ENCODE measurements at regions not wholly inside any gene's neighbourhood (a gene's known extent, or its start where the extent isn't known, plus 50 kb on each side); places are given as distances from the start of the nearest gene placed in this dataset.
"Not testable (repeated sequence)": the region's sequence is repeated elsewhere in the genome, so short reads cannot be mapped to it uniquely, and the experiment has no call there.

DNA sequence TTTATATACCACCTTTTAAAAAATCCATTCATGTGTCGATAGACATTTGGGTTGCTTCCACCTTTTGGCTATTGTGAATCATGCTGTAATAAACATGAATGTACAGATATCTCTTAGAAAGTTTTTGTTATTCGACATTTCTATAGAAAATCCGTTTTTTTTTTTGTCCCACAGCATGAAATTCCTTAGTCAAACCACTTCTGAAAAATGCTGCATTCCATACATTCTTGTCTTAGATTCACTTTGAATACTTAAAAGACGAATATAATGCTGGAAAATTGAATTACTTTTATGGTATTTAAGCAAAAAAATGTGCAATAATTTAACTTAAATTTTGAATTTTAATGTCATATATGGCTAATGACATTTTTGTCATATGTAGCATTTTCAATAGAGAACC is 1345.5 kb downstream of the TECRL start:
- intact Hi-C loops (cut with DNase I): no loop called here
- no peak overlapping the region for H3K27ac ChIP-seq
- no peak for DNase-seq (ENCODE audit: low spot score)
- H3K36me3 ChIP-seq: no peaks in the 10 kb centered on the region
- no peaks in the 10 kb centered on the region for H3K4me1 ChIP-seq (replicated peaks)
- TF ChIP-seq, protein P1, sequence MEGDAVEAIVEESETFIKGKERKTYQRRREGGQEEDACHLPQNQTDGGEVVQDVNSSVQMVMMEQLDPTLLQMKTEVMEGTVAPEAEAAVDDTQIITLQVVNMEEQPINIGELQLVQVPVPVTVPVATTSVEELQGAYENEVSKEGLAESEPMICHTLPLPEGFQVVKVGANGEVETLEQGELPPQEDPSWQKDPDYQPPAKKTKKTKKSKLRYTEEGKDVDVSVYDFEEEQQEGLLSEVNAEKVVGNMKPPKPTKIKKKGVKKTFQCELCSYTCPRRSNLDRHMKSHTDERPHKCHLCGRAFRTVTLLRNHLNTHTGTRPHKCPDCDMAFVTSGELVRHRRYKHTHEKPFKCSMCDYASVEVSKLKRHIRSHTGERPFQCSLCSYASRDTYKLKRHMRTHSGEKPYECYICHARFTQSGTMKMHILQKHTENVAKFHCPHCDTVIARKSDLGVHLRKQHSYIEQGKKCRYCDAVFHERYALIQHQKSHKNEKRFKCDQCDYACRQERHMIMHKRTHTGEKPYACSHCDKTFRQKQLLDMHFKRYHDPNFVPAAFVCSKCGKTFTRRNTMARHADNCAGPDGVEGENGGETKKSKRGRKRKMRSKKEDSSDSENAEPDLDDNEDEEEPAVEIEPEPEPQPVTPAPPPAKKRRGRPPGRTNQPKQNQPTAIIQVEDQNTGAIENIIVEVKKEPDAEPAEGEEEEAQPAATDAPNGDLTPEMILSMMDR (IDR thresholded peaks at IDR 0.05): no peak
- no peak for TF ChIP-seq POLR2AphosphoS5 (IDR thresholded peaks at IDR 0.05)
- no peak for TF ChIP-seq POLR2A (IDR thresholded peaks at IDR 0.05)
- no peaks in the 10 kb centered on the region for H3K9me3 ChIP-seq
- no peak overlapping the region for H3K4me3 ChIP-seq
- no peaks in the 10 kb centered on the region for H3K27me3 ChIP-seq (replicated peaks; ENCODE audit: insufficient read depth)
- 70% methylated on average over 4 of the region's 4 CpGs for WGBS

DNA sequence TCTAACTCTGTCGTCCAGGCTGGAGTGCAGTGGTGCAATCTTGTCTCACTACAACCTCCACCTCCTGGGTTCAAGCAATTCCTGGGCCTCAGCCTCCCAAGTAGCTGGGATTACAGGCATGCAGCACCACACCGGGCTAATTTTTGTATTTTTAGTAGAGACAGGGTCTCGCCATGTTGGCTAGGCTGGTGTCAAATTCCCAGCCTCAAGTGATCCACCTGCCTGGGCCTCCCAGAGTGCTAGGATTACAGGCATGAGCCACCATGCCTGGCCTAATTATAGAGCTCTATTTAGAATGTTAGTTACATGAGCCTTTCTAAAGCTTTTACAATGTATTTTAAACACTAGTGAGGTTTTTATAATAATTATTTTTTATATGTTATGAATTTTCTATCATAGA is 1346.4 kb downstream of the TECRL start:
- H3K4me1 ChIP-seq (replicated peaks); H3K9me3 ChIP-seq; H3K4me3 ChIP-seq; DNase-seq (ENCODE audit: low spot score); H3K27me3 ChIP-seq (replicated peaks; ENCODE audit: insufficient read depth); H3K36me3 ChIP-seq; intact Hi-C loops (cut with DNase I); H3K27ac ChIP-seq: not testable (repeated sequence)
- 94% methylated on average over 3 of the region's 3 CpGs for WGBS

DNA sequence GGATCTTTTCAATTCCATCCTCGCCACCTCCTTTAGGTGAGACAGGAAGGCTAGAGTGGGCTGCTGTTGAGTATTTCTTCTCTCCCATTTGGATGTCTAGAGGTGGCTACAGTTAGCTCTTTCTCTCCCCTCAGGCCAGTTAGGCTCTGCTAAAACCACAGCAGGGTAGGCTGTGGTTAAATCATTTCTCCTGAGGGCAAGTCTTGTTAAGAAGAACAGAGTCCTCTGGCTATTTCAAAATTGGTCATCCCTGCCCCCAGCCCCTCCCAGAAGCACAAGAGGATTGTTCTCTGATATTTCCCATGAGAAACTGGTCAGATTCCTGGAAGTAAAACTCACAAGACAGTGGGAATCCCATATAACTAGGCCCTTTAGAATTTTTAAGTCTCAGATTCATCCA is 1359.5 kb downstream of the TECRL start:
- no peak overlapping the region for H3K4me3 ChIP-seq
- 53% methylated on average over 1 of the region's 1 CpG for WGBS
- no peaks in the 10 kb centered on the region for H3K27me3 ChIP-seq (replicated peaks; ENCODE audit: insufficient read depth)
- H3K9me3 ChIP-seq: no peaks in the 10 kb centered on the region
- H3K4me1 ChIP-seq (replicated peaks): no peaks in the 10 kb centered on the region
- TF ChIP-seq POLR2AphosphoS5 (IDR thresholded peaks at IDR 0.05): no peak
- no peak for DNase-seq (ENCODE audit: low spot score)
- no peaks in the 10 kb centered on the region for H3K36me3 ChIP-seq
- H3K27ac ChIP-seq: no peak overlapping the region
- intact Hi-C loops (cut with DNase I): no loop called here

DNA sequence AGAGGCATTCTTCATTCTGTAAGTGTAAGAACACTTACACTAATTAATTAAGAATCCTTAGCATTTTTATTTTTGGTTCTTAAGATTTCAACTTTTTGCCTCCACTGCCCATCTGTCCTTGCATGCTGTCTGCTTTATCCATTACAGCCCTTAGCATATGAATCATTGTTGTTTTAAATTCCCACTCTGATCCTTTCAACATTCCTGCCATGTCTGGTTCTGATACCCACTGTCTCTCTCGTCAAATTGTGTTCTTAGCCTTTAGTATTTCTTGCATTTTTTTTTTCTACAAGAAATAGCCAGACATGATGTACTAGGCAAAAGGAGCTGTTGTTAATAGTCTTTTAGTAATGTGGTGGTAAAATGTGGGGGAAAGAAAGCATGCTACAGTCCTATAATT is 1360.0 kb downstream of the TECRL start:
- Histone ChIP-seq H3K27me3 (replicated peaks; ENCODE audit: insufficient read depth) (no peaks in the 10 kb centered on the region), H3K4me1 (replicated peaks) (no peaks in the 10 kb centered on the region), H3K4me3 (no peak overlapping the region), H3K9me3 (no peaks in the 10 kb centered on the region), H3K36me3 (no peaks in the 10 kb centered on the region), H3K27ac (no peak overlapping the region)
- DNase-seq (ENCODE audit: low spot score): no peak
- 75% methylated on average over 1 of the region's 1 CpG for WGBS
- TF ChIP-seq POLR2A (IDR thresholded peaks at IDR 0.05) (no peak), POLR2AphosphoS5 (IDR thresholded peaks at IDR 0.05) (no peak)
- TF ChIP-seq, protein P1 (IDR thresholded peaks at IDR 0.05): no peak
- intact Hi-C loops (cut with DNase I): no loop called here

DNA sequence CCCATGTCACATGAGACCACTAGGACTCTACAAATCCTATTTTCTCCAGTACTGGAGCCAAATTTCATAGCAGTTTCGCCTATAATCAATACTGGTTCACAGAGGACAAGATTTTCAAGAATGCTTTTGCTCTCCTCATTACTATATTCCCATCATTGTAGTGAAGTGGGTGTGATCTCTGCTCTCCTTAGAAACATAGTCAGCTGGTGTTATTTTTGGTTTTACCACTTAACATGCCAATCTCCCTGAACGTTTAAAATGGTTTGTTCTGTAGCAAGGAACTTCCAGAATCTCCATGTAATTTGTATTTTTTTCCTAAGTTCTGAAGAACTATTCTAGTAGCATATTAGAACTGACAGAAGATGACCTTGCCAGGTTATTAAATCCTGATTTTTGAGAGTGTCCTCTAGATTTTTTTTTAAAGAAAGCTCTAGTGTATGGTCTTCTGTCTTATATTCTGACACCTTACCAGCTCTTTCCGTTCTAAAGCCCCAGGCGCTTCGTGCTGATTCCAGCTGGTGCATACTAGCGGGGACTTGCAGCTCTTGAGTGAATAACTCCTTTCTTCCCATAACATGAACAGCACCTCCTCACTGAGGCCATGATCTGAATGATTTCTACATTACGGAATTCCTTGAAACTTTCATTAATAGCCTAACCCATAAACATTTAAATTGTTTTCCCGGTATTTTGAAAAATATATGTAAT is 1372.9 kb downstream of the TECRL start:
- H3K9me3 ChIP-seq: no peaks in the 10 kb centered on the region
- H3K4me1 ChIP-seq (replicated peaks): no peaks in the 10 kb centered on the region
- H3K36me3 ChIP-seq: no peaks in the 10 kb centered on the region
- no peak overlapping the region for H3K4me3 ChIP-seq
- no peak for DNase-seq (ENCODE audit: low spot score)
- H3K27me3 ChIP-seq (replicated peaks; ENCODE audit: insufficient read depth): no peaks in the 10 kb centered on the region
- whole genome bisulfite sequencing: 71% methylated on average over 8 of the region's 8 CpGs
- TF ChIP-seq POLR2A (IDR thresholded peaks at IDR 0.05) (no peak), POLR2AphosphoS5 (IDR thresholded peaks at IDR 0.05) (no peak)
- TF ChIP-seq, protein P1 (IDR thresholded peaks at IDR 0.05): no peak
- no peak overlapping the region for H3K27ac ChIP-seq
- intact Hi-C loops (cut with DNase I): no loop called here

DNA sequence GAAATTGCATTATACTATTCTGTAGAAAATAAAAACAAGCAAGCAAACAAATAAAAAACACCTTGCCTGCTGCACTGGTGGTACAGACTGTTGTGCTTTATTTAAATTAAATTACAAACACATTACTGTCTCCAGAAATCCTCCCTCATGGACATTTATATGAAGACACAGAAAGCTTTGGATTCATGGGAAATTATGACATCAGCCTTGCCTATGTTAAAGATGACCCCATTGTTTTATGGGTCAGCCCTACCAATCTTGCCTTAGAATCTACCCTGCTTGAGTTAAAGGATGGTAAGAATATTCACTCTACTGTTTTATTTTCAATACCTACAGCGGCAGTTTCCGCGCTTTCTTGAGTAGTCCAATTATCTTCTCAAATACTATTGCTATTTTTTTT is 1379.9 kb downstream of the TECRL start:
- Histone ChIP-seq H3K4me3 (no peak overlapping the region), H3K27me3 (replicated peaks; ENCODE audit: insufficient read depth) (no peaks in the 10 kb centered on the region), H3K27ac (no peak overlapping the region), H3K4me1 (replicated peaks) (no peaks in the 10 kb centered on the region), H3K36me3 (no peaks in the 10 kb centered on the region), H3K9me3 (no peaks in the 10 kb centered on the region)
- TF ChIP-seq POLR2A (IDR thresholded peaks at IDR 0.05): no peak
- TF ChIP-seq, protein P1 (IDR thresholded peaks at IDR 0.05): no peak
- no peak for TF ChIP-seq POLR2AphosphoS5 (IDR thresholded peaks at IDR 0.05)
- DNase-seq (ENCODE audit: low spot score): no peak
- 94% methylated on average over 3 of the region's 3 CpGs for WGBS
- intact Hi-C loops (cut with DNase I): no loop called here

All from prostate gland (tissue), 2 donors.